AG10803 (cell line): ENCODE measurements at regions not wholly inside any gene's neighbourhood (a gene's known extent, or its start where the extent isn't known, plus 50 kb on each side); places are given as distances from the start of the nearest gene placed in this dataset.
A peak's percentile ranks its signal among the peaks of the same experiment; 100 is the strongest.

Experiments
- DNase-seq: peaks from one replicate; pipeline ENCODE4 v3.0.0; 2010; ENCODE audit warnings: low read depth
- H3K4me3 ChIP-seq: 2 replicates; pipeline ENCODE4 v1.5.1; 2011; ENCODE audit warnings: mild to moderate bottlenecking, low read length, control low read depth
- TF ChIP-seq, protein P1 (sequence below): conservative IDR thresholded peaks from 2 replicates; pipeline ENCODE4 v1.5.1; 2011; ENCODE audit warnings: mild to moderate bottlenecking, low read length, control low read depth, inconsistent platforms

DNA sequence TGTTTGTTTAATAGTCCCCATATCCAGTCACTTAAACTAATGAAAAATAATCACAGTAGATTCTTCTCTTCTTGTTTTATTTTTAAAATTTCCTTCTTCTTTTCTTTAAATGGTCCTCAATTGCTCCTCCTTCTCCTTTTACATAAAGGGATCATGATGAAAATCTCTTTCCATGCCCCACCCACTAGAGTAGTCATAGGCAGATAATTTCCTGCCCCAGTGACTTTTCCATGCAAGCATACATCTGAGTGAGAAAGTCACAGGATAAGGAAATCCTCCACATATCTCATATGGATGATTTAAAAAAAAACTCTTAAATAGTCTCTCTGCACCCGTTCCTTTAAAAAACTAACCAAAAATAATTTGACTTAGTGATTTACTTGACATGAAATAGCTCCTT lies 552.3 kb upstream of the SETBP1 start:
- H3K4me3 ChIP-seq, result no peak overlapping the region
- TF ChIP-seq, protein P1, sequence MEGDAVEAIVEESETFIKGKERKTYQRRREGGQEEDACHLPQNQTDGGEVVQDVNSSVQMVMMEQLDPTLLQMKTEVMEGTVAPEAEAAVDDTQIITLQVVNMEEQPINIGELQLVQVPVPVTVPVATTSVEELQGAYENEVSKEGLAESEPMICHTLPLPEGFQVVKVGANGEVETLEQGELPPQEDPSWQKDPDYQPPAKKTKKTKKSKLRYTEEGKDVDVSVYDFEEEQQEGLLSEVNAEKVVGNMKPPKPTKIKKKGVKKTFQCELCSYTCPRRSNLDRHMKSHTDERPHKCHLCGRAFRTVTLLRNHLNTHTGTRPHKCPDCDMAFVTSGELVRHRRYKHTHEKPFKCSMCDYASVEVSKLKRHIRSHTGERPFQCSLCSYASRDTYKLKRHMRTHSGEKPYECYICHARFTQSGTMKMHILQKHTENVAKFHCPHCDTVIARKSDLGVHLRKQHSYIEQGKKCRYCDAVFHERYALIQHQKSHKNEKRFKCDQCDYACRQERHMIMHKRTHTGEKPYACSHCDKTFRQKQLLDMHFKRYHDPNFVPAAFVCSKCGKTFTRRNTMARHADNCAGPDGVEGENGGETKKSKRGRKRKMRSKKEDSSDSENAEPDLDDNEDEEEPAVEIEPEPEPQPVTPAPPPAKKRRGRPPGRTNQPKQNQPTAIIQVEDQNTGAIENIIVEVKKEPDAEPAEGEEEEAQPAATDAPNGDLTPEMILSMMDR, result no peak
- DNase-seq, result no peak

DNA sequence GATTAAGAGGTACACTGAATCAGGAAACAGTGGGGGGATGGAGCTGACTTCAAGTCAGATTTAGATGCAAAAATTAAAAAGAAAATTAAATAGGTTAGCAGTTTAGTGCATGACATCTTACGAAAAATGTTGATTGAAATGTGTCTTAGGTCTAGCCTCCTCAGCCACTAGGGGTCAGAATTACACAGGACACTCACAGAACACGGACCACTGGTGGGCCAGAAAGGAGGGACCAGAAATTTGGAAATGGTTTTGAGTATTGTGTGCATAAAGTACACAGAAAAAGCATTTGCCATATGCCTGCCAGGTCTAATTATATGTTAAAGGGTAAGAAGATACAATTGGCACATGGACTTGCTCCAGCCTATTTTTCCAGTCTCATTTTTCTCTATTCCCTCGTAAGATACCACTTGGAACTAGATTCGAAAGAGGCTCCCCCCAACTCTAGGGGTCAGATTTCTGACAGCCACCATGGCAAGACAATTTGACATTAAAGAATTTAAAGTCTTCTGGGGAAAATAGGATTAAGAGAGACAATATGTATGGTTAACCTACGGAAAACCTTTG lies 550.2 kb upstream of the SETBP1 start:
- TF ChIP-seq, protein P1, result peak; percentile 70
- no peak overlapping the region for H3K4me3 ChIP-seq
- DNase-seq, result peak; percentile 25

DNA sequence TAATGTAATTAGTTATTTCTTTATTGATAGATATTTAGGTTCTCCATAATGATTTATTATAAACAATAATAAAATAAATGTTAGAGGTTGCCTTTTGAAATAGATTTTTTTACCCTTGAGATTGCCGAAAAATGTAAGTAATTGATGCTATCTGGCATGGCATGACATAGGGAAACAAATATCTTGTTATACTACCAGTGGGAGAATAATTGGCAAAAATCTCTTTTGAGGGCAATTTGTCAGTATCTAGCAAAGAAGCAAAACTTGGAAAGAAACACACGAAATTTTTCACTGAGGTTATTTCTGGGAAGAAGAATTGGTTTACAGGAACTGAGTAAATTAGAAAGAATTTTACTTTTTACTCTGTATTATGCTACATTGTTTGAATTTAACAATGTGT lies 547.2 kb upstream of the SETBP1 start:
- TF ChIP-seq, protein P1, result no peak
- no peak overlapping the region for H3K4me3 ChIP-seq
- DNase-seq, result peak; percentile 6

DNA sequence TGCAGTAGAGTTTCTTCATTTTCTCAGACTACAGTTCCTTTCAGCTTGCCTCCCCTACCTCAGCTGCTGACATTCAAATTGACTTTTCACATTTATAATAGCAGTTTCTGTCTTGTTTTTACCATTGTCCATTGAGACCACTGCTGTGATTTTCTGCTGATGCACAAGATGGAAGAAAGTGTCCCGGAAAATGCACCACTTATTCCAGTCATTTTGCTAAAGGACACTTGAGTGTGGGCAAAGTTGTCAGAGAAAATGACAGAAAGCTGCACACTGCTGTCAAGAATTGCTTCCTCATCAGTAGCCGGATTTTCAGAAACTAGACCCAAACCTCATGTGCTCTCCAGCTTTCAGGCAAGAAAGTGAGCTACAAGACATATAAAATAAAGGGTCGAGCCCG lies 546.2 kb upstream of the SETBP1 start:
- TF ChIP-seq, protein P1, result no peak
- H3K4me3 ChIP-seq, result no peak overlapping the region
- no peak for DNase-seq

DNA sequence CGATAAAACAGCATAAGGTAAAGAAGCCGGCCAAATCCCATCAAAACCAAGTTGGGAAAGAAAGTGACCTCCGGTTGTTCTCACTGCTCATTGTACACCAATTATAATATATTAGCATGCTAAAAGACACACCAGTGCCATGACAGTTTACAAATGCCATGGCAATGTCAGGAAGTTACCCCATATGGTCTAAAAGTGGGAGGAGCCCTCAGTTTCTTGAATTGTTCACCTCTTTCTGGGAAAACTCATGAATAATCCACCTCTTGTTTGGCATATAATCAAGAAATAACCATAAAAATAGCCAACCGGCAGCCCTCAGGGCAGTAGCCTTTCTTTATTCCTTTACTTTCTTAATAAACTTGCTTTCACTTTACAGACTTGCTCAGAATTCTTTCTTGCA lies 544.9 kb upstream of the SETBP1 start:
- TF ChIP-seq, protein P1, result no peak
- H3K4me3 ChIP-seq, result no peak overlapping the region
- no peak for DNase-seq

DNA sequence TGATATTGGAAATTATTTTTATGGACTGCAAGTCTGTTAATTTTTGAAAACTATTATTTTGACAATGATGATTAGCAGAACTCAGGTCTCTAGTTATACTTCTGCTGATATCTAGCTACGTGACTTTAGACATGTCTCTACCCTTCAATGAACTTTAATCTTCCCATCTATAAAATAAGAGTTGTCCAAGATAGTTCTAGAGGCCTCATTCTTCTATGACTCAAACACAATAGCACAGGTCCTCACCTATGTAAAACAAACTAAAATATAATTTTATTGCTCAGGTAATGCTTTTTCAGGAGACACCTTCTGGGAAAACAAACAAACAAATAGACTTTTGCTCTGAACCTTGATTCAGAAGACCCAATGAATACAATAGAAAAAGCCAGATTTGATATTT lies 544.4 kb upstream of the SETBP1 start:
- no peak for DNase-seq
- H3K4me3 ChIP-seq, result no peak overlapping the region
- TF ChIP-seq, protein P1, result no peak

DNA sequence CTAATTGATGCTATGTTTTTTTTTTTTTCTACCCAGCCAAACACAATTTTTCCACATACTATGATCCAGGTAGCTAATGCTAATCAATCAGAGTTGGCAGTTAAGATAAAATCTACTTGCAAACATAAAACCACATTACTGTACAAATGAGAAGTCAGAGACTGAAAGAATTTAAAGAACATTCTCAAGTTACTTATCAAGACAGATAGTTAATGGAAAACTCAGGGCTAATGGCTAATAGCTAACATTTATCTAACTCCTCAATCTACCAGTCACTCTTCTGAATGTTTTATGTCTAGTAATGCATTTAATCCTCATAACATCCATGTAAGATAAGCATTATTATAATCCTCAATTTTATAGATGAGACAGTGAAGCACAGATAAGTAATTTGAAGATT lies 537.6 kb upstream of the SETBP1 start:
- TF ChIP-seq, protein P1, result no peak
- DNase-seq, result no peak
- H3K4me3 ChIP-seq, result no peak overlapping the region
